ENCODE measurements at regions not wholly inside any gene's neighbourhood (a gene's known extent, or its start where the extent isn't known, plus 50 kb on each side); places are given as distances from the start of the nearest gene placed in this dataset.

- Histone ChIP-seq H3K4me3 (no peak overlapping the region), H3K27ac (no peak overlapping the region), H3K36me3 (no peaks in the 10 kb centered on the region), H3K4me1 (no peaks in the 10 kb centered on the region), H3K27me3 (no peaks in the 10 kb centered on the region), H3K9me3 (peaks cover 0 to 19% of the 10 kb centered on the region in 2 donors)
- no peak for DNase-seq (ENCODE audit: low spot score in 2 of 2)
- no peak for TF ChIP-seq CTCF (IDR thresholded peaks at IDR 0.05)
- intact Hi-C loops (cut with DNase I) = no loop called here
Observed at GRCh38 chr12:76194724-76195123, 110.2 kb upstream of the NAP1L1 start.

GRCh38 chr12:76193961-76194360, 109.5 kb upstream of the NAP1L1 start:
- H3K9me3 ChIP-seq = peaks cover 0 to 16% of the 10 kb centered on the region in 2 donors
- H3K36me3 ChIP-seq = no peaks in the 10 kb centered on the region
- no peak for TF ChIP-seq CTCF (IDR thresholded peaks at IDR 0.05)
- intact Hi-C loops (cut with DNase I) = no loop called here
- no peak for DNase-seq (ENCODE audit: low spot score in 2 of 2)
- no peaks in the 10 kb centered on the region for H3K4me1 ChIP-seq
- no peak overlapping the region for H3K4me3 ChIP-seq
- H3K27ac ChIP-seq = no peak overlapping the region
- H3K27me3 ChIP-seq = no peaks in the 10 kb centered on the region

GRCh38 chr12:76192416-76192815, 107.9 kb upstream of the NAP1L1 start:
- H3K36me3 ChIP-seq = no peaks in the 10 kb centered on the region
- H3K27me3 ChIP-seq = no peaks in the 10 kb centered on the region
- H3K4me1 ChIP-seq = no peaks in the 10 kb centered on the region
- no peak overlapping the region for H3K27ac ChIP-seq
- H3K9me3 ChIP-seq = peaks cover 0 to 3% of the 10 kb centered on the region in 2 donors
- intact Hi-C loops (cut with DNase I) = no loop called here
- TF ChIP-seq CTCF (IDR thresholded peaks at IDR 0.05) = no peak
- DNase-seq (ENCODE audit: low spot score in 2 of 2) = no peak
- H3K4me3 ChIP-seq = no peak overlapping the region

- no peak overlapping the region for H3K27ac ChIP-seq
- no peaks in the 10 kb centered on the region for H3K36me3 ChIP-seq
- no peak for TF ChIP-seq CTCF (IDR thresholded peaks at IDR 0.05)
- intact Hi-C loops (cut with DNase I) = no loop called here
- H3K4me3 ChIP-seq = no peak overlapping the region
- H3K27me3 ChIP-seq = no peaks in the 10 kb centered on the region
- H3K4me1 ChIP-seq = no peaks in the 10 kb centered on the region
- DNase-seq (ENCODE audit: low spot score in 2 of 2) = no peak
- H3K9me3 ChIP-seq = no peaks in the 10 kb centered on the region
Observed at GRCh38 chr12:76190299-76190698, 105.8 kb upstream of the NAP1L1 start.

- intact Hi-C loops (cut with DNase I) = no loop called here
- Histone ChIP-seq H3K27ac (no peak overlapping the region), H3K27me3 (no peaks in the 10 kb centered on the region), H3K9me3 (no peaks in the 10 kb centered on the region), H3K4me3 (no peak overlapping the region), H3K36me3 (no peaks in the 10 kb centered on the region), H3K4me1 (no peaks in the 10 kb centered on the region)
- no peak for DNase-seq (ENCODE audit: low spot score in 2 of 2)
- TF ChIP-seq CTCF (IDR thresholded peaks at IDR 0.05) = no peak
Observed at GRCh38 chr12:76189851-76190250, 105.4 kb upstream of the NAP1L1 start.

- no peaks in the 10 kb centered on the region for H3K36me3 ChIP-seq
- H3K27me3 ChIP-seq = no peaks in the 10 kb centered on the region
- TF ChIP-seq CTCF (IDR thresholded peaks at IDR 0.05) = no peak
- no peak overlapping the region for H3K27ac ChIP-seq
- no peaks in the 10 kb centered on the region for H3K9me3 ChIP-seq
- intact Hi-C loops (cut with DNase I) = no loop called here
- H3K4me3 ChIP-seq = no peak overlapping the region
- DNase-seq (ENCODE audit: low spot score in 2 of 2) = no peak
- peaks cover 0 to 3% of the 10 kb centered on the region in 2 donors for H3K4me1 ChIP-seq
Observed at GRCh38 chr12:76187177-76187576, 102.7 kb upstream of the NAP1L1 start.
